Tibial artery (tissue), 4 donors: ENCODE measurements at regions not wholly inside any gene's neighbourhood (a gene's known extent, or its start where the extent isn't known, plus 50 kb on each side); places are given as distances from the start of the nearest gene placed in this dataset.

ENCODE experiments used
- DNase-seq, 2 donors: peaks; one replicate each; pipeline ENCODE4 v3.0.0-alpha.2; 2019
- H3K27ac ChIP-seq, 2 donors: fragments of 200-600 bp; sonication (generic) in 1 of 2; 1 replicate in 1 of 2; 2 replicates in 1 of 2; pipeline ENCODE4 v1.5.1; 2018 to 2019; ENCODE audit warnings: mild to moderate bottlenecking in 1 of 2
- H3K27me3 ChIP-seq, 2 donors: fragments of 200-600 bp; sonication (generic) in 1 of 2; one replicate each; pipeline versions ENCODE4 v1.5.1 to v1.6.0; 2016 to 2019
- H3K36me3 ChIP-seq, 3 donors: fragments of 200-600 bp; sonication (generic) in 2 of 3; one replicate each; pipeline ENCODE4 v1.5.1; 2016 to 2019; ENCODE audit warnings: mild to moderate bottlenecking in 2 of 3
- H3K4me1 ChIP-seq, 4 donors: fragments of 200-600 bp; sonication (generic) in 2 of 4; 1 replicate in 3 of 4; 2 replicates in 1 of 4; pipeline ENCODE4 v1.5.1; 2016 to 2019
- H3K4me3 ChIP-seq, 2 donors: fragments of 200-600 bp; sonication (generic) in 1 of 2; 1 replicate in 1 of 2; 2 replicates in 1 of 2; pipeline ENCODE4 v1.5.1; 2018 to 2019; ENCODE audit warnings: mild to moderate bottlenecking in 2 of 2
- H3K9me3 ChIP-seq, 3 donors: fragments of 200-600 bp; sonication (generic) in 1 of 3; one replicate each; pipeline ENCODE4 v1.5.1; 2016 to 2019
- intact Hi-C: fragments of 100-400 bp; cut with DNase I; formaldehyde crosslinking; loops from one replicate; pipeline ENCODE4 v1.15.0; 2023; ENCODE audit warnings: low total_unique reads
- TF ChIP-seq, protein P1 (sequence below), 2 experiments: fragments of 200-600 bp in 1 of 2; fragments of 450-650 bp in 1 of 2; IDR thresholded peaks; one replicate each; pipeline ENCODE4 v1.5.1; 2017 to 2019; ENCODE audit warnings: antibody characterized with exemption in 2 of 2, mild to moderate bottlenecking in 1 of 2, moderate library complexity in 1 of 2

DNA sequence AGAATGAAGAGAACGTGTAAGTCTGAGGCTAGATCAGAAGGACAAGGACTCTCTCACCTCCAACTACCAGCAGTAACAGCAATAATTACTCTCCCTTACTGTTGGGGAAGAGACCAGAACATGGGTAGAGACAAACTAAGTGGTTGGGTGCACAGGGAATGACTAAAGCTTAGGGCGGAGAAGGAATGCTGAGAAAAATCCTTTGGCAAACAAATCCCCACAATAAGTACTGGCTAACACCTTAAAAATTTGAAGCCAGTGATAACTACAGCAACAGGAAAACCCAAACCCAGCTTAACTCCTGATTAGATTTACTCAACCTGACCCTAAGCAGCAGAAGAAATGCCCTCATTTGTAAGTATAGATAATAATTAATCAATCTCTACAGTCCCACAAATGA is 759.0 kb downstream of the AACS start:
- no peak overlapping the region for H3K4me3 ChIP-seq
- no peak overlapping the region for H3K27ac ChIP-seq
- intact Hi-C loops, result no loop called here
- no peaks in the 10 kb centered on the region for H3K4me1 ChIP-seq
- no peak for DNase-seq
- TF ChIP-seq, protein P1, sequence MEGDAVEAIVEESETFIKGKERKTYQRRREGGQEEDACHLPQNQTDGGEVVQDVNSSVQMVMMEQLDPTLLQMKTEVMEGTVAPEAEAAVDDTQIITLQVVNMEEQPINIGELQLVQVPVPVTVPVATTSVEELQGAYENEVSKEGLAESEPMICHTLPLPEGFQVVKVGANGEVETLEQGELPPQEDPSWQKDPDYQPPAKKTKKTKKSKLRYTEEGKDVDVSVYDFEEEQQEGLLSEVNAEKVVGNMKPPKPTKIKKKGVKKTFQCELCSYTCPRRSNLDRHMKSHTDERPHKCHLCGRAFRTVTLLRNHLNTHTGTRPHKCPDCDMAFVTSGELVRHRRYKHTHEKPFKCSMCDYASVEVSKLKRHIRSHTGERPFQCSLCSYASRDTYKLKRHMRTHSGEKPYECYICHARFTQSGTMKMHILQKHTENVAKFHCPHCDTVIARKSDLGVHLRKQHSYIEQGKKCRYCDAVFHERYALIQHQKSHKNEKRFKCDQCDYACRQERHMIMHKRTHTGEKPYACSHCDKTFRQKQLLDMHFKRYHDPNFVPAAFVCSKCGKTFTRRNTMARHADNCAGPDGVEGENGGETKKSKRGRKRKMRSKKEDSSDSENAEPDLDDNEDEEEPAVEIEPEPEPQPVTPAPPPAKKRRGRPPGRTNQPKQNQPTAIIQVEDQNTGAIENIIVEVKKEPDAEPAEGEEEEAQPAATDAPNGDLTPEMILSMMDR (IDR thresholded peaks at IDR 0.05), result no peak
- H3K9me3 ChIP-seq, result peaks cover 0 to 4% (median 0%) of the 10 kb centered on the region in 3 donors
- H3K36me3 ChIP-seq, result no peaks in the 10 kb centered on the region
- no peaks in the 10 kb centered on the region for H3K27me3 ChIP-seq

DNA sequence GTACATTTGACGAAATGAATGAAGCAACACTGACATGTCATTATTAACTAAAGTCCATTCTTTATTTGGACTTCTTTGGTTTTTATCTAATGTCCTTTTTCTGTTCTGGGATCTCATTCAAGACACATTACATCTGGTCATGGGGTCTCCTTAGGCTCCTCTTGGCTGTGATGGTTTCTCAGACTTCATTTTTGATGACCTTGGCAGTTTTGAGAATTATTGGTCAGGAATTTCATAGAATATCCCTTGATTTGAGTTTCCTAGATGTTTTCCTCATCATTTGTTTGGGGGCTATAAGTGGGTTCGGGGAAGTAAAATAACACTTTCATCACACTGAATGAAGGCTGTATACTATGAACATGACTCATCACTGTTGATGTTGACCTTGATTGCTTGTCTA is 770.6 kb downstream of the AACS start:
- no peaks in the 10 kb centered on the region for H3K9me3 ChIP-seq
- no peaks in the 10 kb centered on the region for H3K27me3 ChIP-seq
- intact Hi-C loops, result no loop called here
- no peaks in the 10 kb centered on the region for H3K4me1 ChIP-seq
- TF ChIP-seq, protein P1 (IDR thresholded peaks at IDR 0.05), result no peak
- H3K36me3 ChIP-seq, result no peaks in the 10 kb centered on the region
- no peak overlapping the region for H3K27ac ChIP-seq
- no peak overlapping the region for H3K4me3 ChIP-seq
- DNase-seq, result no peak

DNA sequence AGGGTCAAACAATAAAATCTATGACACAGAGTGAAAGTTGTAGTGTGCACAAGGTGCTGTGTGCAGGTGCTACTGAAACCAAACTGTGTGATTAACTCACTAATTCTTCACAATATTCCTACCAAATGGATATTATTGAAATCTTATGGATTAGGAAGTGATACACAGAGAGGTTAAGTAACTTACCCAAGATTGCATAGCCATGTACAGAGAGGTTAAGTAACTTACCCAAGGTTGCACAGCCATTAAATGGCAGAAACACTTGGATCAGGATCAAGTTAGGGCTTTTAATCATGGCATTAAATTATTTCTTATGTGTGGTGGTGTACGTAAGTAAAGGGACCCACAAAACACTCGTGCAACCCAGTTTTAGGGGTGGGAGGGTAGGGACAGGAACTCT is 771.4 kb downstream of the AACS start:
- Histone ChIP-seq H3K27me3 (no peaks in the 10 kb centered on the region), H3K4me3 (no peak overlapping the region), H3K9me3 (no peaks in the 10 kb centered on the region), H3K27ac (no peak overlapping the region), H3K4me1 (no peaks in the 10 kb centered on the region), H3K36me3 (no peaks in the 10 kb centered on the region)
- TF ChIP-seq, protein P1 (IDR thresholded peaks at IDR 0.05), result no peak
- intact Hi-C loops, result no loop called here
- no peak for DNase-seq

DNA sequence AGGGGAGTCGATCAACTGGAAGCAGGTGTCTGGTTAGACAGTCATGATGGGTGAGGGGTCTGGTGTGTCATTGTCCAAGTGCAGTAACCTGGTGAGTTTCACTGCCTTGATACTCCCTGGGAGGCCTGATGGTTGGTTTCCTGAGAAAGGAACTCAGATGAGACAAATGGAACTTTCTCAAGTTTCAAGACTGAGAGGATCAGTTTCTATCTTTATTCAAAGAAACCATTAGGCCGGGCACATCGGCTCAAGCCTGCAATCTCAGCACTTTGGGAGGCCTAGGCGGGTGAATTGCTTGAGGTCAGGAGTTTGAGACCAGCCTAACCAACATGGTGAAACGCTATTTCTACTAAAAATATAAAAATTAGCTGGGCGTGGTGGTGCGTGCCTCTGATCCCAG is 776.1 kb downstream of the AACS start:
- DNase-seq, result no peak
- H3K4me1 ChIP-seq, result no peaks in the 10 kb centered on the region
- intact Hi-C loops, result no loop called here

DNA sequence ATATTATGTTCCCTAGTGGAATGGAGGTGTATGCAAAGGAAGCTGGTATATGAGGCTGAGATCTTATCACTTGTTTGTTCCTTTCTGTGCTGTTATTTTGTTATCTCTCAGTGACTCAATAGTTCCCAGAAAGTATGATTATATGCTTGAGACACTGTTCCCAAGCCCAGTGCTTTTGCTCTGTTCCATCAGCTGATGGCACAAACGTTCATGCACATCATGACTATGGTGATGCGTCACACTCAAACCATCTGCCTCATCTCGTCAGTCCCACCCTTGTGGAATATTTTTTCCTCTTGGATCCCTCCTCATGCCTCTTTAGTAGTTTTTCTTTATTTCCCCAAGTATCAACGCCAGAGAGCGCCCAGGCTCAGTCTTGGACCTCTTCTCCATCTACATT is 786.9 kb downstream of the AACS start:
- H3K4me3 ChIP-seq, result no peak overlapping the region
- no peak overlapping the region for H3K27ac ChIP-seq
- intact Hi-C loops, result no loop called here
- no peaks in the 10 kb centered on the region for H3K27me3 ChIP-seq
- no peaks in the 10 kb centered on the region for H3K9me3 ChIP-seq
- TF ChIP-seq, protein P1 (IDR thresholded peaks at IDR 0.05), result no peak
- no peaks in the 10 kb centered on the region for H3K4me1 ChIP-seq
- no peak for DNase-seq
- no peaks in the 10 kb centered on the region for H3K36me3 ChIP-seq

More for the DNA sequence above, 776.1 kb downstream of the AACS start:
- TF ChIP-seq, protein P1 (IDR thresholded peaks at IDR 0.05), result no peak
- Histone ChIP-seq H3K36me3 (no peaks in the 10 kb centered on the region), H3K27me3 (no peaks in the 10 kb centered on the region), H3K4me3 (no peak overlapping the region), H3K9me3 (no peaks in the 10 kb centered on the region), H3K27ac (no peak overlapping the region)

DNA sequence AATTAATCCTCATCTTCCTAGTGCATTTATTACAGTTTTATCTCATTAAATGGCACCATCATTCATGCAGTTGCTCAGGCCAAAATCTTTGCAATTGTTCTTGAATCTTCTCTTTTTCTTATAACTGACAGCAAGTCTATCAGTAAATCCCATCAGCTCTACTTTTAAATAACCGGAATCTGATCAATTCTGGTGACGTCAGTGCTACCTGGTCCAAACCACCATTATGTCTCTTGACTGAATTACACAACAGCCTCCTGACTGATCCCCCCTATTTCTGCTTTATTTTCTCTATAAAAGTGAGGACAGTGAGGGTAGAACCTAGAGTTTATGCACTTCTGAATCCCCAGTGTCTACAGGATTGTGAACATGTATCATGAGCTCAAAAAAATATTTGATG is 787.4 kb downstream of the AACS start:
- intact Hi-C loops, result no loop called here

More for the DNA sequence above, 787.4 kb downstream of the AACS start:
- Histone ChIP-seq H3K9me3 (no peaks in the 10 kb centered on the region), H3K4me3 (no peak overlapping the region), H3K4me1 (no peaks in the 10 kb centered on the region), H3K36me3 (no peaks in the 10 kb centered on the region), H3K27me3 (no peaks in the 10 kb centered on the region), H3K27ac (no peak overlapping the region)
- no peak for DNase-seq
- TF ChIP-seq, protein P1 (IDR thresholded peaks at IDR 0.05), result no peak
